Trophoblast cell (in vitro differentiated cells and primary cell): ENCODE measurements at regions not wholly inside any gene's neighbourhood (a gene's known extent, or its start where the extent isn't known, plus 50 kb on each side); places are given as distances from the start of the nearest gene placed in this dataset.

ENCODE experiments used
- DNase-seq, 2 donors: peaks; one replicate each; pipeline ENCODE4 v3.0.0-alpha.2; 2016
- H2AFZ ChIP-seq: 2 replicates; pipeline ENCODE4 v1.6.1; 2013; ENCODE audit warnings: low read length, moderate library complexity, mild to moderate bottlenecking; ENCODE audit not compliant: insufficient read depth, poor library complexity
- H2AK5ac ChIP-seq: 2 replicates; pipeline ENCODE4 v1.6.1; 2013; ENCODE audit warnings: mild to moderate bottlenecking, low read length
- H2BK120ac ChIP-seq: 2 replicates; pipeline ENCODE4 v1.6.1; 2013; ENCODE audit warnings: low read length, mild to moderate bottlenecking, moderate library complexity; ENCODE audit not compliant: insufficient read depth, poor library complexity
- H2BK12ac ChIP-seq: 2 replicates; pipeline ENCODE4 v1.6.1; 2013; ENCODE audit warnings: mild to moderate bottlenecking, low read length, moderate library complexity
- H2BK5ac ChIP-seq: 2 replicates; pipeline ENCODE4 v1.6.1; 2013; ENCODE audit warnings: low read length, low read depth, moderate library complexity, mild to moderate bottlenecking; ENCODE audit not compliant: poor library complexity
- H3K14ac ChIP-seq: 2 replicates; pipeline ENCODE4 v1.6.1; 2013; ENCODE audit warnings: mild to moderate bottlenecking, low read length
- H3K18ac ChIP-seq: 2 replicates; pipeline ENCODE4 v1.6.1; 2013; ENCODE audit warnings: mild to moderate bottlenecking, low read length
- H3K23ac ChIP-seq: 2 replicates; pipeline ENCODE4 v1.6.1; 2013; ENCODE audit warnings: low read length
- H3K27ac ChIP-seq: 2 replicates; pipeline ENCODE4 v1.5.1; 2013; ENCODE audit warnings: low read depth, mild to moderate bottlenecking, inconsistent platforms, low read length, moderate library complexity
- H3K27me3 ChIP-seq: 2 replicates; pipeline ENCODE4 v1.6.1; 2013; ENCODE audit warnings: inconsistent platforms, mild to moderate bottlenecking, low read length, moderate library complexity; ENCODE audit not compliant: insufficient read depth
- H3K36me3 ChIP-seq, 2 experiments: 1 replicate in 1 of 2; 2 replicates in 1 of 2; pipeline ENCODE4 v1.6.1; 2013; ENCODE audit warnings: low read length in 2 of 2, mild to moderate bottlenecking in 2 of 2, moderate library complexity in 1 of 2; ENCODE audit not compliant: insufficient read depth in 2 of 2, control insufficient read depth in 1 of 2
- H3K4ac ChIP-seq: 2 replicates; pipeline ENCODE4 v1.6.1; 2013; ENCODE audit warnings: low read depth, mild to moderate bottlenecking, low read length, moderate library complexity
- H3K4me1 ChIP-seq, 2 experiments: 1 replicate in 1 of 2; 2 replicates in 1 of 2; pipeline ENCODE4 v1.6.1; 2013; ENCODE audit warnings: low read length in 2 of 2, mild to moderate bottlenecking in 2 of 2, moderate library complexity in 1 of 2; ENCODE audit not compliant: insufficient read depth in 2 of 2, control insufficient read depth in 1 of 2
- H3K4me2 ChIP-seq: 2 replicates; pipeline ENCODE4 v1.6.1; 2013; ENCODE audit warnings: inconsistent platforms, mild to moderate bottlenecking, low read length, moderate library complexity
- H3K4me3 ChIP-seq: 2 replicates; pipeline ENCODE4 v1.5.1; 2013; ENCODE audit warnings: mild to moderate bottlenecking, low read depth, low read length, inconsistent platforms
- H3K79me1 ChIP-seq: one replicate; pipeline ENCODE4 v1.6.1; 2013; ENCODE audit warnings: low read length
- H3K79me2 ChIP-seq: 2 replicates; pipeline ENCODE4 v1.6.1; 2013; ENCODE audit warnings: low read length, mild to moderate bottlenecking; ENCODE audit not compliant: control insufficient read depth, insufficient read depth, poor library complexity
- H3K9ac ChIP-seq: 2 replicates; pipeline ENCODE4 v1.6.1; 2013; ENCODE audit warnings: mild to moderate bottlenecking, low read length
- H3K9me3 ChIP-seq: 2 replicates; pipeline ENCODE4 v1.6.1; 2013; ENCODE audit warnings: low read depth, mild to moderate bottlenecking, control low read depth, inconsistent platforms, low read length; ENCODE audit not compliant: insufficient read depth
- H4K12ac ChIP-seq: 2 replicates; pipeline ENCODE4 v1.6.1; 2013; ENCODE audit warnings: low read depth, mild to moderate bottlenecking, low read length, moderate library complexity
- H4K8ac ChIP-seq: 2 replicates; pipeline ENCODE4 v1.6.1; 2013; ENCODE audit warnings: low read depth, mild to moderate bottlenecking, low read length, moderate library complexity
- H4K91ac ChIP-seq: one replicate; pipeline ENCODE4 v1.6.1; 2013; ENCODE audit warnings: low read depth, mild to moderate bottlenecking, low read length, moderate library complexity
- WGBS: extraction: QIAGEN DNeasy Blood & Tissue Kit; methylation state at CpG from one replicate; pipeline ENCODE4 v1.1.7; 2013; ENCODE audit warnings: missing lambda C conversion rate; ENCODE audit not compliant: insufficient read length, insufficient coverage; ENCODE audit errors: extremely low coverage; 5-methylcytosine and 5-hydroxymethylcytosine counted together

DNA sequence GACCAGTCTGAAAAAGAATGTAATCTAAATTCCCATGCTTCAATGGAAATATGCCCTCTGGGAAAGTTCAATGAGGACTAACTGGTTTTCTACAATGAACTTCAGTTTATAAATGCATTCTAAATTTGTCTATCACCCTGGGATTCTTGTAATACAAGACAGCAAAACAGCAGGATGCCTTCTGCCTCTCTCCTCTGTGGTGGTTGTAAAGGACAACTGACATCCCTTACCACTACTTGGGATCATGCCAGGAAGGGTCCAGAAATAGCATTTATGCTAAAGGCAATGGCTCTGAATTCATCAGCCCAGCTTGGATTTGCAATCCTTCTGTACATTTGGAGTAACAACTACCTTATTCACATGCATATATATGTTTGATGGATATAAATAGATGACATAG, 97.3 kb upstream of the ADAMTS16 start:
- Histone ChIP-seq H2BK120ac (no peak overlapping the region), H4K12ac (no peak overlapping the region), H3K23ac (no peak overlapping the region), H3K4me2 (no peak overlapping the region), H4K91ac (no peak overlapping the region), H3K4ac (no peak overlapping the region), H3K14ac (no peak overlapping the region), H3K18ac (no peak overlapping the region), H2BK12ac (no peak overlapping the region), H3K79me1 (no peaks in the 10 kb centered on the region), H3K36me3 (no peaks in the 10 kb centered on the region), H3K4me3 (no peak overlapping the region), H2AFZ (no peak overlapping the region), H3K9ac (no peak overlapping the region), H3K4me1 (no peaks in the 10 kb centered on the region), H2AK5ac (no peak overlapping the region), H3K9me3 (no peaks in the 10 kb centered on the region), H3K27ac (no peak overlapping the region), H3K79me2 (no peaks in the 10 kb centered on the region), H3K27me3 (no peaks in the 10 kb centered on the region), H2BK5ac (no peak overlapping the region), H4K8ac (no peak overlapping the region)
- DNase-seq = peak in 1 of 2 donors; percentile 33

DNA sequence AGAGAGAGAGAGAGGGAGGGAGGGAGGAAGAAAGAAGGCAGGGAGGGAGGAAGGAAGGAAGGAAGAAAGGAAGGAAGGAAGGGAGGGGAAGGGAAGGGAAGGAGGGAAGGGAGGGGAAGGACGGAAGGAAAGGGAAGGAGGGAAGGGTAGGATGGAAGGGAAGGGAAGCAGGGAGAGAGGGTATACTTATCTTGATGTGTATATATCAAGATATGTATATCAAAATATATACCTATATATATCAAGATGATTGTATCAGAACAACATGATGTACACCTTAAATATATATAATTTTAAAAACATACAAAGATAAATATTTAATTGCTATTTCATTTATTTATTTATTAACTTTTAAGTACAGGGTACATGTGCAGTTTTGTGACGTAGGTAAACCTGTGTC, 96.8 kb upstream of the ADAMTS16 start:
- no peak overlapping the region for H3K4me2 ChIP-seq
- no peak overlapping the region for H2AK5ac ChIP-seq
- H3K79me1 ChIP-seq = no peaks in the 10 kb centered on the region
- H2AFZ ChIP-seq = no peak overlapping the region
- 88% methylated on average over 1 of the region's 2 CpGs for WGBS
- no peaks in the 10 kb centered on the region for H3K36me3 ChIP-seq
- H4K12ac ChIP-seq = no peak overlapping the region
- no peaks in the 10 kb centered on the region for H3K4me1 ChIP-seq
- no peaks in the 10 kb centered on the region for H3K27me3 ChIP-seq
- no peak overlapping the region for H3K27ac ChIP-seq
- no peak overlapping the region for H3K4ac ChIP-seq
- H3K9ac ChIP-seq = no peak overlapping the region
- H3K14ac ChIP-seq = no peak overlapping the region
- H2BK12ac ChIP-seq = no peak overlapping the region
- no peak overlapping the region for H2BK5ac ChIP-seq
- no peak overlapping the region for H4K8ac ChIP-seq
- no peak overlapping the region for H3K23ac ChIP-seq
- no peaks in the 10 kb centered on the region for H3K79me2 ChIP-seq
- no peak overlapping the region for H4K91ac ChIP-seq
- H2BK120ac ChIP-seq = no peak overlapping the region
- no peak overlapping the region for H3K4me3 ChIP-seq
- H3K9me3 ChIP-seq = no peaks in the 10 kb centered on the region
- H3K18ac ChIP-seq = no peak overlapping the region
- DNase-seq = no peak

DNA sequence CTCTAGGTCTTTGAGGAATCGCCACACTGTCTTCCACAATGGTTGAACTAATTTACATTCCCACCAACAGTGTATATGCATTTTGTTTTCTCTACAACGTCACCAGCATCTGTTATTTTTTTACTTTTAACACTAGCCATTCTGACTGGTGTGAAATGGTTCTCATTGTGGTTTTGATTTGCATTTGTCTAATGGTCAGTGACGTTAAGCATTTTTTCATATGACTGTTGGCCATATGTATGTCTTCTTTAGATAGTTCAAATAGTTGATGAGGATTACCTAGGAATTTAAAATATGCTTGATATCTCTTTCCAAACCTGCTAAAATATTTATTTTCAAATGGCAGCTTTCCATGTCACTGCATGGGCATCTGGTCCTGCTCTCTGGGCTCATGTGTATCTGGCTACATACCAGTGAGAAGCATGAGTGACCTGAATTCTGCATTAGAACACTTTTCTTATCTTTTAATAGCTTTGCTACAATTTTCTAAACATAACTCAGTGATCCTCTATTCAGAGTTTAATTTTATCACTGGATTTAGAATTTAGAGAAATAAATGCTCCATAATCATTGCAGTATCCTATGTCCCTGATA, 95.8 kb upstream of the ADAMTS16 start:
- Histone ChIP-seq H4K8ac (no peak overlapping the region), H2AK5ac (no peak overlapping the region), H3K36me3 (no peaks in the 10 kb centered on the region), H3K4me1 (no peaks in the 10 kb centered on the region), H3K4ac (no peak overlapping the region), H3K4me3 (no peak overlapping the region), H3K9me3 (peaks cover 1% of the 10 kb centered on the region), H3K18ac (no peak overlapping the region), H3K9ac (no peak overlapping the region), H3K14ac (no peak overlapping the region), H3K23ac (no peak overlapping the region), H3K79me1 (no peaks in the 10 kb centered on the region), H4K12ac (no peak overlapping the region), H3K27me3 (no peaks in the 10 kb centered on the region), H3K4me2 (no peak overlapping the region), H2BK120ac (no peak overlapping the region), H3K79me2 (no peaks in the 10 kb centered on the region), H2BK12ac (no peak overlapping the region), H3K27ac (no peak overlapping the region), H4K91ac (no peak overlapping the region), H2AFZ (no peak overlapping the region), H2BK5ac (no peak overlapping the region)
- no peak for DNase-seq
- WGBS = no CpG with 5 or more reads among the region's 3 CpGs

DNA sequence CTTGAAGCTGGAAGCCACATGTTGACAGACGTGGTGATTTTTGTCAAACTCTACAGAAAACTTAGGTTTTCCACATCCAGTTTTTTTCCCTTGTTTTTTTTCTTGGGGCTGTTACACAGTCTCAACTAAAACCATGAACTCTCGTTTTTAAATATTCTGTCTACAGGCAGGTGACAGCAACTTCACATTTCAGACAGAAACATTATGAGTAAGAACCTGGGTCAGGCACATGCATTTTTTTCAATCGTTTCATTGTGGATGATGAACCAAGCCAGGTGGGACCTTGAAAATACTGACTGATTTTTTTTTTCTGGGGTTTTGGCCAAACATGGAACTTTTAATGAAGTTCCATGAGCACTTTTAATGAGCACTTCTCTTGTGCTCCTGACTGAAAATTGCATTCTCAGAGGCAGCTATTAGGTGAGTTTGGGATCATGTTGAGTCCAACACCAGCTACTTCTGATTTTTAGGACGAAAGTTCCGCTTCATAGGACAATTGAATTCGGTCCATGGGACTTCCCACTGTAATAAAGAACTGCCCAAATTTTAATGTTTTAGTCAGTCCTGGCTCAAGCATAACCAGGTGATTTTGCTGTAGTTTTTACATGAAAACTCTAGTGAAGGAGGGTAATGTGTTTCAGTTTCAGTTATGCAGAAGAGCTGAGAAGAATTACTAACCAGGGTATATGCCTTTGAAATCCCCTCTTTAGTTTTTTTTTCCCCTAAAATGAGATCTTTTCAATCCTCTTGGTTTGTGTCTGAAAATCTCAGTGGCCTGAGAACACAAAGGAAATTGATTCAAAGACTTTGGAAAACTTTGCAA, 93.2 kb upstream of the ADAMTS16 start:
- H3K4ac ChIP-seq = no peak overlapping the region
- H2AK5ac ChIP-seq = no peak overlapping the region
- H3K23ac ChIP-seq = no peak overlapping the region
- peaks cover 3% of the 10 kb centered on the region for H3K9me3 ChIP-seq
- H3K4me3 ChIP-seq = no peak overlapping the region
- H3K9ac ChIP-seq = no peak overlapping the region
- peaks cover 0 to 1% of the 10 kb centered on the region in 2 experiments for H3K4me1 ChIP-seq
- no peak overlapping the region for H2BK120ac ChIP-seq
- no peaks in the 10 kb centered on the region for H3K79me1 ChIP-seq
- no peak overlapping the region for H3K14ac ChIP-seq
- no CpG with 5 or more reads among the region's 6 CpGs for WGBS
- H3K27me3 ChIP-seq = no peaks in the 10 kb centered on the region
- H3K4me2 ChIP-seq = no peak overlapping the region
- no peak overlapping the region for H4K91ac ChIP-seq
- H2BK12ac ChIP-seq = no peak overlapping the region
- no peak overlapping the region for H2AFZ ChIP-seq
- no peaks in the 10 kb centered on the region for H3K79me2 ChIP-seq
- no peak overlapping the region for H4K8ac ChIP-seq
- no peak overlapping the region for H3K18ac ChIP-seq
- no peak overlapping the region for H4K12ac ChIP-seq
- DNase-seq = no peak
- H2BK5ac ChIP-seq = no peak overlapping the region
- H3K36me3 ChIP-seq = no peaks in the 10 kb centered on the region
- no peak overlapping the region for H3K27ac ChIP-seq
